ENCODE measurements at regions not wholly inside any gene's neighbourhood (a gene's known extent, or its start where the extent isn't known, plus 50 kb on each side); places are given as distances from the start of the nearest gene placed in this dataset.
"Not testable (repeated sequence)": the region's sequence is repeated elsewhere in the genome, so short reads cannot be mapped to it uniquely, and the experiment has no call there.

GRCh38 chr21:24014381-24014780 lies 1592.9 kb downstream of the MRPL39 start:
- peak; percentile 1 for DNase-seq (ENCODE audit: low spot score)

- no peak for DNase-seq (ENCODE audit: low spot score)
These were observed 1596.2 kb downstream of the MRPL39 start for GRCh38 chr21:24011087-24011486.

GRCh38 chr21:24007592-24007991 lies 1599.7 kb downstream of the MRPL39 start:
- DNase-seq (ENCODE audit: low spot score), result no peak

DNA sequence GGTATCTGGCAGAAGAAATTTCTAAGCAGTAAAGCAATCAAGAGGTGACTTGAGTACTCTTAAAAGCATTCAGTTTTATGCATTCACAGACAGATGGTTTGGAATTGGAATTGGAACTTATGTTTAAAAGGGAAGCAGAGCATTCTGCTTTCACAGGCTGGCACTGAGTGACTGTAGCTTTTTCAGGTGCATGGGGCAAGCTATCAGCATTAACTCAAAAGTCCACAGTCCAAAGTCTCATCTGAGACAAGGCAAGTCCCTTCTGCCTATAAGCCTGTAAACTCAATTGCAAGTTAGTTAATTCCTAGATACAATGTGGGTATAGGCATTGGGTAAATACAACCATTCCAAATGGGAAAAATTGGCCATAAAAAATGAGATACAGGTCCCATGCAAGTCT lies 1620.3 kb downstream of the MRPL39 start:
- DNase-seq (ENCODE audit: low spot score), result no peak

DNA sequence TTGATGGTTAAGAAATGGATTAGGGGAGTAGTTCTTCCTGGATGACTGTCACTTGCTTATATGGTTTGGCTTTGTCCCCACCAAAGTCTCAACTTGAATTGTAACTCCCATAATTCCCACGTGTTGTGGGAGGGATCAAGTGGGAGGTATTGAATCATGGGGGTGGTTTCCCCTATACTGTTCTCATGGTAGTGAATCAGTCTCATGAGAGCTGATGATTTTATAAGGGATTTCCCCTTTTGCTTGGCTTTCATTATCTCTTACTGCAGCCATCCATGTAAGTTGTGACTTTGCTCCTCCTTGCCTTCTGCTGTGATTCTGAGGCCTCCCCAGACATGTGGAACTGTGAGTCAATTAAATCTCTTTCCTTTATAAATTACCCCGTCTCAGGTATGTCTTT lies 1621.1 kb downstream of the MRPL39 start:
- no peak for DNase-seq (ENCODE audit: low spot score)

- no peak for DNase-seq (ENCODE audit: low spot score)
These were observed 1624.7 kb downstream of the MRPL39 start for GRCh38 chr21:23982546-23982945.

DNA sequence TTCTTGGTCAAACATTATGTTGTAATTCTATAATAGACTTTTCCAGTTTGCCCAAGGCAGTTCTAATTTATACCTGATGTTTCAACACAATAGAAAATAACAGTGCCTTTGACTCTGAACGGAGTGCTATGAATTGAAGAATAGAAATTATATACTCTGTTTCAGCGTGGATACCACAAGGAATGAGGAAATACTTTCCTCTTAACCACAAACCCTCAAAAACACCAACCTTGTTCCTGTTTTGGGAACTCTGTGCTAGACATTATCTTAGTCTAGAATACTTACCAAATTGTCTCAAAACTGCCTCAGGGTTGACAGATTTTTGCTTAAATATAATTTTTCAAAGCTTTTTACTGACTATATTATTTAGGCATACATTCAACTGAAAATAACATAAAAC lies 1629.3 kb downstream of the MRPL39 start:
- no peak for DNase-seq (ENCODE audit: low spot score)

DNA sequence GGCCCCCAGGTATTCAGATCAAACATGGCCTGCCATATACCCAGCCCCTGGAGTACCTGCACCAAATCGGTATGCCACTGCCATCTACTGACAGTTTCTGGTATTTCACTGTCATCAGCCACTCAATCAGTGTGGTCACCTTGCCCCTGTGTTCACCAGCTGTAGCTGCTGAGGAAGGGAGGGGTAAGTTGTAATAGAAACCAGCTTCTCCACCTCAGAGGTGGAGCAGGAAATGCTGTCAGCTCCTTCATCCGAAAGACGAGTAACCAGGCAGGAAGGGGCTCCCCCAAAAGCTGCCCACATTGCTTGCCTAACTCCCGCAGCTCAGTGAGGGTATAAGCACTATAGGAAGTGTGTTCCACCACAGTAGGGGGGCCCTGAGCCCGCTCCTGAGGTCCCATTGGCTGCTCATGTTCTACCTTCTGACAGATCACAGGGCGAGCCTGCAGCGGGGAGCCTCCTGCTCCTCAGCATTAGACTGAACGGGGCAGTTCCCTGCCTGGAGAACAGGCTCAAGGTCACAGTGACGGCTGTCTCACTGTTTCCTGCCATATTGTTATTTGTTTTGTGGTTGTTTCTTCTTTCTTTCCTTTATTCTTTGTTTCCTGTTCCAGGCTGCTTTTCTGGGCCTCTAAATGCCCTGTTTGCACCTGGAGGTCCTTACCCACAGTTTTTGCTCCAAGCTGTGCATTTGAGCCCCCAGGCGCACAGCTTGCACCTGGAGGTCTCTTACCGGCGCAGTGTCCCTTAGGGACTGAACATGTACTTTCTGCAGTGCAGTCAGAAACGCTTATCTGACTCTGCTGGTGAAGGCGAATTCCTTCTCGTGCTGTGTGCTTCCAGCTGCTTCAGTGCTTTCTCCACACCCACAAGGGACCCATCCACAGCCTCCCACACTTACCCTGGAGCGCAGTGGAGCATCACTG lies 1638.3 kb downstream of the MRPL39 start:
- DNase-seq (ENCODE audit: low spot score), result peak; percentile 61

DNA sequence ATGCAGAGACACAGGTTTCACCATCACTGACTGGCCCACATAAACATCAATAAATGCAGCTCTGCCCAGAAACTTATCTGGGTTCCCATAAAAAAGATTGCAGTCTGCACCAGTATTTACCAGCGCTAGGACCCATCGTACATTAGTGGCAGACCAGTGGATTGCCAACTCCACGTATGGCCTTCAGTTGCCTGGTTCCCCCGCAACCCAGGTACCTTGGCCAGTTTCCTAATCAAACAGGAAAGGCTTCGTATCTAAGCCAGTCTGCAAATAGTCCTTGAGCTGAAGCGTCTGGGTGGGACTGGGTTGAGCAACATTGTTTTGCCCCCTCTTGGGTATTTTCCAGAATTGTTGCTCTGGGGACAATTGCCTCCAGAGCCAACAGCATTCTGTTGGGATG lies 1639.3 kb downstream of the MRPL39 start:
- no peak for DNase-seq (ENCODE audit: low spot score)

DNA sequence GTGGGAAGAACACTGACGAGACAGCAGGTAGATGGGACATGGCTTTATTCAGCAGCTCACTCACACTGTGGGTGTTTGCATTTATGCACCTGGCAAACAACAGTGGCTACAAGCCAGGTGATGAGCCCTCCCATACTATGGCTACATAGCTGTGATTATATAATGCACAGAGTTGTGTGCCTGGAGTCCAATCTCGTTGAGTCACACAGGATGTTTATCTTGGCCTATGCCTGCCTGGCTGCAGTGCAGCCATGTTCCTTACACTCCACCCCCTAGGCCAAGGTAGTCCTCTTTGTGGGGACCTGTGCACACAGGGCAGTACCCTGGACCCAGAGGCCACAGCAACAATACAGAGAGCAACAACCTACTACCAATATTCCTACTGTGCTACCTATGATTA lies 1643.8 kb downstream of the MRPL39 start:
- DNase-seq (ENCODE audit: low spot score), result no peak

GRCh38 chr21:23960769-23961168 lies 1646.5 kb downstream of the MRPL39 start:
- DNase-seq (ENCODE audit: low spot score), result no peak

DNA sequence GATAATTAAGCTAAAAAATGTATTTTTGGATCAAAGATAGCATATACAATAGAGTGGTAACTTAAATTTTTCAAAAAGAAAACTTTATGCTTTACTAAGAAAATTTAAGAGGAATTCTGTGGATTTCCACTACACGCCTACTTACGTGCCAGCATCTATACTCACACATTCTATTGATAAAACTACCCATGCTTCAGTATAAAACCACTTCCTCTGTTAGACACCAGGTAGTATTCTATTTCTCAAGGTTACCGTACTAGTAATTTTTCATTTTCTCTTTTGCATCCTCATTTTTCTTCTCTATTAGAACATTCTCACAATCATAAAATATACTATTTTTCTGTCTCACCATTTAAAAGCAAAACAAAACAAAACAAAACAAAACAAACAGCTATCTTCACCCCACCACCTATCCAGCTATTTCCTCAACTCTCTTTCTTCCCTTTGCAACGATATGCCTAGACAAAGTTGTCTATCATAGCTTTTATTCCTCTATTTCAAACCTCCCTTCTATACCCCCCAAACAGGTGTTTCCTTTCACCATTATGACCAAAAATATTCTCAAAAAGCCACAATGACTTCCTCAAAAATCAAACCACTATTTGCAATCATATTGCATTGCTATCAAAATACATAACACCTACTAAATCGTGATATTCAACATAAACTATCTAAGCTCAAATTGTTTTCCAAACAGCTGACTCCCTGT lies 1652.0 kb downstream of the MRPL39 start:
- DNase-seq (ENCODE audit: low spot score), result no peak

DNA sequence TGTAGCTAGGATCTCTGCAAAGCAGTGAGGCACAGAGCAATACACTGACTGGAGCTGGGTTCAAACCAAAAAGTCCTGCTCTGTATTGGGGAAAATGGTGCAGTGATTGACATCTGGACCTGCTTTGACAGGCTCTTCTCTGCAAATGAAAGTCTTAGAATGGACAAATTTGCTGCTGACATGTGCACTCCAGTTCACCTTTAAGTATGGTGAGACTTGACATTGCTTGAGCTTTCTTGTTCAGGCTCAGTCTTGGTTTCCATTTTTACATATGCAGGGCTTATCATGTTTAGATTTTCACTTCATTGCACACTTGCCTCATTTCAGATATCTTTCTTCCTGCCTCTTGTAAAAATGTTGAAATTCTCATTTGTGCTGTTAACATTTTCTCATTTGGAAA lies 1655.0 kb downstream of the MRPL39 start:
- DNase-seq (ENCODE audit: low spot score), result no peak

DNA sequence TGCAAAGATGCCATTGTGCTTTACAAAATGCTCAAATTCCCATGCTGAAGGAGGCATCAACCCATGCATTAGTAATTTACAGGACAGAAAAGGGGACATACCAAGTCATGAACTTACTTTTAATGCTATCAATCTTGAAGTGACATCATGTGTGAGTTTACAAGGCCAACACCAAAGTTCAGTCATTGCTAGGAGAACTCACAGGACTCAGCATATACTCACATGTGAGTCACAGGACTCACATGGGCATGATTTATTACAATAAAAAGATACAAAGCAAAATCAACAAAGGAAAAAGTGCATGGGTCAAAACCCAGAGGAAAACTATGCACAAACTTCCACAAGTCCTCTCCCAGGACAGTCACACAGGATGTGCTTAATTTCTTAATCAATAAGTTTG lies 1656.0 kb downstream of the MRPL39 start:
- DNase-seq (ENCODE audit: low spot score), result no peak

DNA sequence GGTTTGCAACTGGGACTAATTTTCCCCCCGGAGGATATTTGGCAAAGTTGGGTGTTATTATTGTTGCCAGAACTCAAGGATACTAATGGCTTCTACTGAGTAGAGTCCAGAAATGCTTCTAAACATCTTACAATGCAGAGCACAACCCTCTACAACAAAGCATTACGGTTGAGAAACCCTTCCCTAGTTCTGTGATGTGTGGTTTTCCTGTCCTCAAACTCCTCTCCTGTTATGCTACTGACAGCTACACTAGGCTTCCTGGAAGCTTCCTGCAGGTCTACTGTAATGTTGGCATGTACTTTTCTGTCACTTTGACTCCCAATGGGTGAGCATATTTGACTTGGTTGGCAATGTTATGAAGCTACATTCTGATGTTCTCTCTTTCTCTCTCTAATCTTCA lies 1656.9 kb downstream of the MRPL39 start:
- DNase-seq (ENCODE audit: low spot score), result no peak

GRCh38 chr21:23949493-23949892 lies 1657.8 kb downstream of the MRPL39 start:
- no peak for DNase-seq (ENCODE audit: low spot score)

GRCh38 chr21:23939369-23940065 lies 1667.8 kb downstream of the MRPL39 start:
- no peak for DNase-seq (ENCODE audit: low spot score)

DNA sequence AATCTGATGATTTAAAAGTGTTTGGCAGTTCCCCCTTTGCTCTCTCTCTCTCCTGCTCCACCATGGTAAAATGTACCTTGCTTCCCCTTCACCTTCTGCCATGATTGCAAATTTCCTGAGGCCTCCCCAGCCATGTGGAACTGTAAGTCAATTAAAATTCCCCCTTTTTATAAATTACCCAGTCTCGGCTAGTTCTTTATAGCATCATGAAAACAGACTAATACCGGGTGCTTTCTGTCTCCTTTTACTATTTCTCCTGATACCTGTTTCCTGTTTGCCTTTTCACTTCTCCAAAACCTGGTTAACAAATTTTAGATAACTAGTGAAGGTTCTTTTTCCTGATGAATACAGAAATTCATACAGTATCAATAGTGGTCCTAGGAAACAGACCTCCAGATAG lies 1670.3 kb downstream of the MRPL39 start:
- no peak for DNase-seq (ENCODE audit: low spot score)

DNA sequence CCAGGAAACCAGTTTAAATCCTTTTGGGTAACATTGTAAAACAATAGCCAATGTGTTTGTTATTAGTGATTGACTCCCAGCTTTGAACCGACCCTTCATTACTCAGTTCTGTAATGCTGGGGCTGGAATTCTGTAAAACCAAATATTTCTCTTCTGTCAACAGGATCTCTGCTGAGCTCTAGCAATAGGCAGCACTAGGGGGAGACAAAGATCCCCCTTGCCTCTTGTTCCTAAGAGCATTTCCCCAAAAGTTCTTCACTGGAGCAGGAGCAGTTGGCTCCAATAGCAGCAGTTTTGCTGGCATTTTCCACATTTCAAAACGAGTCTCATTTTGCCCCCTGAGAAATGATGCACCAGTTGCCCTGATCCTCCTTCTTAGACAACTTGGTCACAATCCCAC lies 1671.1 kb downstream of the MRPL39 start:
- peak; percentile 13 for DNase-seq (ENCODE audit: low spot score)

DNA sequence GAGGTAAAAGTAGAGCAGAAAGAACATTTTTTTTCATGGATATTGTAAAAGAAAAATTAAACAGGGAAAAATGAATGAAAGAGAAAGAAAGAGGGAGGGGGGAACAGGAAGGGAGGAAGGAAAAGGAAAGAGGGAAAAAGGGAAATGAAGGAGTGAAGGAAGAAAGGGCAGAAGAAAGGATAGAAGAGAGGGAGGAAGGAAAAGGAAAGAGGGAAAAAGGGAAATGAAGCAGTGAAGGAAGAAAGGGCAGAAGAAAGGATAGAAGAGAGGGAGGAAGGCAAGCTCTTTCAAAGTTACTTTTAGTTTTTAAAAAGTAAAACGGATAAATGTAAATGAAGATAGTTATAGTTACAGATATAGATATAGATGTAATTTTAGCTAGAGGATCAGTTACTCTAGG lies 1676.7 kb downstream of the MRPL39 start:
- DNase-seq (ENCODE audit: low spot score), result no peak

GRCh38 chr21:23926430-23926829 lies 1680.9 kb downstream of the MRPL39 start:
- DNase-seq (ENCODE audit: low spot score), result not testable (repeated sequence)

DNA sequence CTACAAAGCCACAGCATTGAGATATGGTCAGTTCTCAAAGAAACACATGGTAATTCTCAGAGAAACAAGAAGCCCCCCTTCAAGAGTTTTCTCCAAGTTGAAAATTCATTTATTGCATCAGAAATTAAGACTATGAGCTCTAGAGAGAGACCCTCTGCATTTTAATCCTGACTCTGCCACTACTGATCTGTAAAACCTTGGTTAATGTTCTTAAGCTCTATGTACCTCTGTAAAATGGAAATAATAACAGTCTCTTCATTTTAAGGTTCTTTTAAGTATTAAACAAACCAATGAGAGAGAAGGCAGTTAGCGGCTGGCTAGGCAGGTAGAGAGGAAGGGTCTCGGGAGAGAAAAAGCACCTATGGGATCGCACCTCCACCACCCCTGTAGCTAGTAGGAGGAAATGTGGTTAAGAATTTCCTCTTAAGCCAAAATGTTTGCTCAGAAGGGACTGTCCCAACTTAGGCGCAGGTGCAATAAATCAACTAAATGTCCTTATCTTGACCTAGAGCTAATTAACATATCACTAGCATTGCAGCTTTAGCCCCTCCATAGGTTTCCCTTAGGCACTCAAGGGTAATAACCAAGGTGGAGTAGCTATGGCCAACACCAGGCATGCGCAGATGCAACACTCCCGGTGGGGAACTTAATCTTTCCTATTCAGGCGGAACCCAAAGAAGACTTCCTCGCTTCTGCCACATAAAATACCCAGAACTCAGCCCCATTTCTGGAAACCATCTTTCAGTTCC lies 1685.4 kb downstream of the MRPL39 start:
- no peak for DNase-seq (ENCODE audit: low spot score)
